HUDEP-2 (cell line): ENCODE measurements at regions not wholly inside any gene's neighbourhood (a gene's known extent, or its start where the extent isn't known, plus 50 kb on each side); places are given as distances from the start of the nearest gene placed in this dataset.
A peak's percentile ranks its signal among the peaks of the same experiment; 100 is the strongest.

Source experiments
- DNase-seq, 76 experiments: peaks; one replicate each; lab custom pipeline; 2025; ENCODE audit not compliant: unreplicated experiment in 76 of 76; lab: John Stamatoyannopoulos, UW

- DNase-seq: no peak
Measured at GRCh38 chr15:59953392-59953883, 50.7 kb upstream of the FOXB1 start.

- DNase-seq: no peak
Measured at GRCh38 chr15:59952960-59953359, 51.2 kb upstream of the FOXB1 start.

GRCh38 chr15:59950603-59951388 lies 53.3 kb upstream of the FOXB1 start:
- DNase-seq: no peak

GRCh38 chr15:59948924-59949613 lies 55.0 kb upstream of the FOXB1 start:
- DNase-seq: no peak

GRCh38 chr15:59946084-59946483 lies 58.0 kb upstream of the FOXB1 start:
- DNase-seq: no peak

GRCh38 chr15:59945036-59945435 lies 59.1 kb upstream of the FOXB1 start:
- no peak for DNase-seq

- DNase-seq: no peak
Measured at GRCh38 chr15:59941612-59942011, 62.5 kb upstream of the FOXB1 start.

- DNase-seq: no peak
Measured at GRCh38 chr15:59940928-59941327, 63.2 kb upstream of the FOXB1 start.

GRCh38 chr15:59940456-59940855 lies 63.7 kb upstream of the FOXB1 start:
- no peak for DNase-seq

GRCh38 chr15:59936741-59937140 lies 67.4 kb upstream of the FOXB1 start:
- DNase-seq: no peak

GRCh38 chr15:59933607-59934006 lies 70.5 kb upstream of the FOXB1 start:
- DNase-seq: no peak

GRCh38 chr15:59931646-59932261 lies 72.4 kb upstream of the FOXB1 start:
- no peak for DNase-seq

- DNase-seq: no peak
Measured at GRCh38 chr15:59924812-59925522, 79.1 kb upstream of the FOXB1 start.

- DNase-seq: no peak
Measured at GRCh38 chr15:59924096-59924495, 80.0 kb upstream of the FOXB1 start.

- DNase-seq: no peak
Measured at GRCh38 chr15:59923508-59923907, 80.6 kb upstream of the FOXB1 start.

- DNase-seq: no peak
Measured at GRCh38 chr15:59918994-59919951, 84.8 kb upstream of the FOXB1 start.

- DNase-seq: peak in 49 of 76 experiments; percentile 1 to 70 (median 28)
Measured at GRCh38 chr15:59917504-59918157, 86.5 kb upstream of the FOXB1 start.

GRCh38 chr15:59906046-59906445 lies 98.1 kb upstream of the FOXB1 start:
- DNase-seq: no peak

GRCh38 chr15:59905176-59905575 lies 98.9 kb upstream of the FOXB1 start:
- DNase-seq: no peak
